GM18861 (cell line): ENCODE measurements at regions not wholly inside any gene's neighbourhood (a gene's known extent, or its start where the extent isn't known, plus 50 kb on each side); places are given as distances from the start of the nearest gene placed in this dataset.
A peak's percentile ranks its signal among the peaks of the same experiment; 100 is the strongest.

Source experiments
- ATAC-seq: cut with Tn5 transposase; IDR thresholded peaks from one replicate; pipeline ENCODE4 v1.9.1; 2021; ENCODE audit not compliant: unreplicated experiment

GRCh38 chr18:54716586-54716985 lies 111.7 kb upstream of the RAB27B start:
- ATAC-seq: no peak

- peak; percentile 67 for ATAC-seq
Observed at GRCh38 chr18:54717673-54718407, 110.4 kb upstream of the RAB27B start.

GRCh38 chr18:54718408-54718773 lies 109.9 kb upstream of the RAB27B start:
- ATAC-seq: no peak

- no peak for ATAC-seq
Observed at GRCh38 chr18:54720620-54721019, 107.7 kb upstream of the RAB27B start.

GRCh38 chr18:54726143-54726542 lies 102.1 kb upstream of the RAB27B start:
- ATAC-seq: no peak

- ATAC-seq: no peak
Observed at GRCh38 chr18:54734059-54734458, 94.2 kb upstream of the RAB27B start.

- no peak for ATAC-seq
Observed at GRCh38 chr18:54736981-54737380, 91.3 kb upstream of the RAB27B start.

GRCh38 chr18:54737986-54738385 lies 90.3 kb upstream of the RAB27B start:
- ATAC-seq: no peak

GRCh38 chr18:54739476-54739875 lies 88.8 kb upstream of the RAB27B start:
- ATAC-seq: no peak

- no peak for ATAC-seq
Observed at GRCh38 chr18:54740136-54740846, 88.0 kb upstream of the RAB27B start.

GRCh38 chr18:54742120-54742519 lies 86.2 kb upstream of the RAB27B start:
- no peak for ATAC-seq

- ATAC-seq: no peak
Observed at GRCh38 chr18:54742659-54743604, 85.3 kb upstream of the RAB27B start.

GRCh38 chr18:54743605-54743995 lies 84.7 kb upstream of the RAB27B start:
- ATAC-seq: no peak

- ATAC-seq: no peak
Observed at GRCh38 chr18:54749291-54749690, 79.0 kb upstream of the RAB27B start.

GRCh38 chr18:54750350-54750749 lies 77.9 kb upstream of the RAB27B start:
- ATAC-seq: no peak

GRCh38 chr18:54752185-54752584 lies 76.1 kb upstream of the RAB27B start:
- ATAC-seq: no peak

GRCh38 chr18:54755456-54755855 lies 72.8 kb upstream of the RAB27B start:
- ATAC-seq: no peak

- no peak for ATAC-seq
Observed at GRCh38 chr18:54762386-54762785, 65.9 kb upstream of the RAB27B start.

- no peak for ATAC-seq
Observed at GRCh38 chr18:54764786-54765185, 63.5 kb upstream of the RAB27B start.

- no peak for ATAC-seq
Observed at GRCh38 chr18:54765636-54766375, 62.5 kb upstream of the RAB27B start.

- ATAC-seq: no peak
Observed at GRCh38 chr18:54766634-54767033, 61.6 kb upstream of the RAB27B start.
